Activated naive CD8-positive, alpha-beta T cell treated with anti-CD3 and anti-CD28 coated beads, Interleukin-2, amount 50 U/mL, for 24 hours (primary cell): ENCODE measurements at regions not wholly inside any gene's neighbourhood (a gene's known extent, or its start where the extent isn't known, plus 50 kb on each side); places are given as distances from the start of the nearest gene placed in this dataset.

ENCODE experiments used
- ATAC-seq: fragments of 150-1000 bp; cut with Tn5 transposase; one replicate; pipeline ENCODE4 v1.10.0; 2021
- DNase-seq: peaks from one replicate; pipeline ENCODE4 v3.0.0; 2021
- H3K27ac Mint-ChIP-seq: one replicate; pipeline ENCODE4 v1.8.0; 2021; ENCODE audit warnings: mild to moderate bottlenecking, mixed read lengths
- H3K27me3 Mint-ChIP-seq: one replicate; pipeline ENCODE4 v1.8.0; 2021; ENCODE audit warnings: mixed read lengths
- H3K36me3 Mint-ChIP-seq: one replicate; pipeline ENCODE4 v1.8.0; 2021; ENCODE audit warnings: low read depth, mixed read lengths
- H3K4me1 Mint-ChIP-seq: one replicate; pipeline ENCODE4 v1.8.0; 2021; ENCODE audit warnings: mixed read lengths
- H3K4me3 Mint-ChIP-seq: one replicate; pipeline ENCODE4 v1.8.0; 2021; ENCODE audit warnings: mild to moderate bottlenecking, moderate library complexity, mixed read lengths
- H3K9me3 Mint-ChIP-seq: one replicate; pipeline ENCODE4 v1.8.0; 2021; ENCODE audit warnings: mixed read lengths

DNA sequence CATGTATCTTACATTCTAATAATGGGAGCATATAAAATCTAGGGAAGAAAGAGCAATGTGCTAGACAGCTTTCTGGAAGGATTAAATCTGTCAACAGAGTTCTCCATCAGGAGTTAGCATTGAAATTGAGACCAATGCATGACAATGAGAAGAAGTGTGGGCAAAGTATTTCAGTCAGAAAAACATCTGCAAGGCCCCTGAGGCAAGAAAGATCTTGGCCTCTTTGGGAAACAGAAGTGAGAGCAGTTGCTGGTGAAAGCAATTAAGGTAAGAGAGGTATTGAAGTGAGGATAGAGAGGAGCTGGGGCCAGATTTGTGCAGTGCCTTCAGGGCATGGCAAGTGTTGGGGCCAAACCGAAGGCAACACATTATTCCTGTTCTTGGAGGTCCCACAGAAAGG lies 999.1 kb downstream of the STPG2 start:
- DNase-seq (no peak), ATAC-seq (no peak)
- peaks cover 11% of the 10 kb centered on the region for H3K9me3 Mint-ChIP-seq
- H3K4me1 Mint-ChIP-seq = no peaks in the 10 kb centered on the region
- H3K4me3 Mint-ChIP-seq = no peak overlapping the region
- no peak overlapping the region for H3K27ac Mint-ChIP-seq
- H3K27me3 Mint-ChIP-seq = no peaks in the 10 kb centered on the region
- H3K36me3 Mint-ChIP-seq = no peaks in the 10 kb centered on the region

GRCh38 chr4:97150966-97151365 lies 992.3 kb downstream of the STPG2 start:
- no peak for DNase-seq
- ATAC-seq = no peak
- Mint-ChIP-seq H3K36me3 (no peaks in the 10 kb centered on the region), H3K27me3 (no peaks in the 10 kb centered on the region), H3K27ac (no peak overlapping the region), H3K4me3 (no peak overlapping the region), H3K9me3 (no peaks in the 10 kb centered on the region), H3K4me1 (no peaks in the 10 kb centered on the region)

GRCh38 chr4:97152149-97152548 lies 991.1 kb downstream of the STPG2 start:
- H3K27me3 Mint-ChIP-seq = no peaks in the 10 kb centered on the region
- H3K4me1 Mint-ChIP-seq = no peaks in the 10 kb centered on the region
- DNase-seq = no peak
- H3K27ac Mint-ChIP-seq = no peak overlapping the region
- H3K4me3 Mint-ChIP-seq = no peak overlapping the region
- ATAC-seq = no peak
- no peaks in the 10 kb centered on the region for H3K9me3 Mint-ChIP-seq
- no peaks in the 10 kb centered on the region for H3K36me3 Mint-ChIP-seq

- no peaks in the 10 kb centered on the region for H3K36me3 Mint-ChIP-seq
- no peaks in the 10 kb centered on the region for H3K9me3 Mint-ChIP-seq
- DNase-seq = no peak
- H3K27ac Mint-ChIP-seq = no peak overlapping the region
- no peaks in the 10 kb centered on the region for H3K27me3 Mint-ChIP-seq
- no peak for ATAC-seq
- no peak overlapping the region for H3K4me3 Mint-ChIP-seq
- no peaks in the 10 kb centered on the region for H3K4me1 Mint-ChIP-seq
These were observed 990.2 kb downstream of the STPG2 start for GRCh38 chr4:97153042-97153441.

GRCh38 chr4:97159625-97160024 lies 983.7 kb downstream of the STPG2 start:
- DNase-seq = no peak
- Mint-ChIP-seq H3K9me3 (peaks cover 4% of the 10 kb centered on the region), H3K4me3 (no peak overlapping the region), H3K4me1 (no peaks in the 10 kb centered on the region), H3K36me3 (no peaks in the 10 kb centered on the region), H3K27ac (no peak overlapping the region), H3K27me3 (no peaks in the 10 kb centered on the region)
- no peak for ATAC-seq

- Mint-ChIP-seq H3K4me1 (no peaks in the 10 kb centered on the region), H3K4me3 (no peak overlapping the region), H3K27ac (no peak overlapping the region), H3K27me3 (no peaks in the 10 kb centered on the region), H3K9me3 (peaks cover 15% of the 10 kb centered on the region), H3K36me3 (no peaks in the 10 kb centered on the region)
- no peak for DNase-seq
- ATAC-seq = no peak
These were observed 958.0 kb downstream of the STPG2 start for GRCh38 chr4:97185233-97185632.

DNA sequence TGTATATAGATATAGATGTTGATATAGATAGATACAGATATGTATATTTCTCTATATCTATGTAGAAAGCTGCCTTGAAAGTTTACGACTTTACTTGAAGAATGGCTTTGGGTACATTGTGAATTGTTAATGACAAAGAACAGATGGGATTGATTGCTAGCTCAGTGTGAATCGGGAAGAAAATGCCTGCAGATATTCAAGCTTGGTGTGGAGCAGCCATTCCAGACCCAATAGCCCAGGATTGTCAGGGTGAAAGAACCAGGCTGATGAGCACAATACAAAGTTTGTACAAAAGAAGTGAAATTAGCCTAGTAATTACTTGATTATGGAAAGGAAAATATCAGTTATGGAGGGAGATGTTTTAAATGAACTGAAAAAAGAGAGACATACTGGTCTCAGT lies 946.2 kb downstream of the STPG2 start:
- DNase-seq = no peak
- H3K9me3 Mint-ChIP-seq = no peaks in the 10 kb centered on the region
- H3K4me1 Mint-ChIP-seq = no peaks in the 10 kb centered on the region
- H3K4me3 Mint-ChIP-seq = no peak overlapping the region
- no peak overlapping the region for H3K27ac Mint-ChIP-seq
- H3K36me3 Mint-ChIP-seq = no peaks in the 10 kb centered on the region
- ATAC-seq = no peak
- no peaks in the 10 kb centered on the region for H3K27me3 Mint-ChIP-seq

GRCh38 chr4:97208749-97209148 lies 934.5 kb downstream of the STPG2 start:
- Mint-ChIP-seq H3K4me1 (no peaks in the 10 kb centered on the region), H3K27ac (no peak overlapping the region), H3K36me3 (no peaks in the 10 kb centered on the region), H3K27me3 (no peaks in the 10 kb centered on the region), H3K9me3 (peaks cover 3% of the 10 kb centered on the region), H3K4me3 (no peak overlapping the region)
- DNase-seq (no peak), ATAC-seq (no peak)

GRCh38 chr4:97215409-97215941 lies 927.8 kb downstream of the STPG2 start:
- Mint-ChIP-seq H3K4me1 (no peaks in the 10 kb centered on the region), H3K27ac (no peak overlapping the region), H3K27me3 (no peaks in the 10 kb centered on the region), H3K36me3 (no peaks in the 10 kb centered on the region), H3K4me3 (no peak overlapping the region), H3K9me3 (no peaks in the 10 kb centered on the region)
- no peak for ATAC-seq
- DNase-seq = no peak

DNA sequence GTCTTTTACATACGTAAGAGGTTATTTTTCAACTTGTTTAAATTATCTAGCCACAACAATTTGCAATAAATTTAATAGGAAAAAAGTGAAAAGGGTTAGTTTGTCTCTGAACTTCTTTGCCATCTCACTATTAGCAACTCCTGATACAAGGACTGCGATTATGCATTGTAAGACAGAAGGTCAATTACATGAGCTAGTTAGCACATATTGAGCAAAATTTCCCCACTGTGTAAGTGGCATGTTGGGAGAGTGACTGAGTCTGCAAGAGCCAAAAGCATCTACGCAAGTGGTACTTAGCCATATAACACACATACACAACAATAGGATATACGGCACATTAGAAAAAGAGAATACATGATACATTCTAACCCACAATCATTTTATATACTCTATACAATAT lies 927.2 kb downstream of the STPG2 start:
- Mint-ChIP-seq H3K4me3 (no peak overlapping the region), H3K27ac (no peak overlapping the region)

DNA sequence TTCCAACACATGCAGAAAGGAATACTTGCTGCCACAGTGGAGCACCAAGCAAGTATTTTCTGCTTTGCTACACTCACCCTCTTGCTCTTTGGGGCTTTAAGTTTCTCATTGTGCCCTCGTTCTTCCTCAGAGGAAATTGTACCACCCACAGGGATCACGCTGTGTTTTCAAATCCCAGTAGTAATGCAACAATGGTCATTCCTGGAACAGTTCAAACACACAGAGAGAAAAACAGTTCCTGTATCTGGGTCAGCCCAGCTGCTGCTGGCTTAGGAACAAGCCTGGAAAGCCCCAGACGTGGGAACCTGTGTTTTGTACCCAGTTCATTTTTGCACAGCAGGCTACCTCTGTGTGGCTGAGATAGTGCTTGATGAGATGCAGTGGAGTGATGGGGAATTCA lies 907.8 kb downstream of the STPG2 start:
- H3K4me1 Mint-ChIP-seq = no peaks in the 10 kb centered on the region
- H3K9me3 Mint-ChIP-seq = peaks cover 4% of the 10 kb centered on the region
- H3K4me3 Mint-ChIP-seq = no peak overlapping the region
- ATAC-seq = no peak
- H3K36me3 Mint-ChIP-seq = no peaks in the 10 kb centered on the region
- H3K27me3 Mint-ChIP-seq = no peaks in the 10 kb centered on the region
- H3K27ac Mint-ChIP-seq = no peak overlapping the region
- DNase-seq = no peak

More for the DNA sequence above, 927.2 kb downstream of the STPG2 start:
- no peaks in the 10 kb centered on the region for H3K4me1 Mint-ChIP-seq
- no peaks in the 10 kb centered on the region for H3K36me3 Mint-ChIP-seq
- H3K27me3 Mint-ChIP-seq = no peaks in the 10 kb centered on the region
- H3K9me3 Mint-ChIP-seq = no peaks in the 10 kb centered on the region
- ATAC-seq (no peak), DNase-seq (no peak)

- no peak overlapping the region for H3K4me3 Mint-ChIP-seq
- no peak overlapping the region for H3K27ac Mint-ChIP-seq
- peaks cover 9% of the 10 kb centered on the region for H3K9me3 Mint-ChIP-seq
- no peaks in the 10 kb centered on the region for H3K27me3 Mint-ChIP-seq
- no peaks in the 10 kb centered on the region for H3K36me3 Mint-ChIP-seq
- no peaks in the 10 kb centered on the region for H3K4me1 Mint-ChIP-seq
- DNase-seq (no peak), ATAC-seq (no peak)
These were observed 904.2 kb downstream of the STPG2 start for GRCh38 chr4:97238956-97239666.

DNA sequence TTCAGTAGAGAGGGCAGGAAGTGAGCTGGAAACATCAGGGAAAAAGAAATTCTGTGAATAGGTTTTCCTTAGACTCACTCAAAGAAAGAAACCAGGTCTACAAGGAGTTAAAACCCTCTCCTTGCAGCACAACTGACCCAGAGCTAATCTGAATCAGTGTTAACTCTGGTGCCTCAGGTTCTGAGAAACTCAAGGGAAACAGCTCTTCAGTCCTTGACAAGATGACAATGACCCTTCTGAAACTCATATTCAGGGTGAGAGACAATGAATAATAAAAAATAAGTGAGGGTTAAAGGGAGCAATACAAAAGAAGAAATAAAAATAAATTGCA lies 903.6 kb downstream of the STPG2 start:
- no peak for DNase-seq
- Mint-ChIP-seq H3K36me3 (no peaks in the 10 kb centered on the region), H3K4me3 (no peak overlapping the region)

GRCh38 chr4:97252615-97253154 lies 890.6 kb downstream of the STPG2 start:
- no peak overlapping the region for H3K4me3 Mint-ChIP-seq
- no peaks in the 10 kb centered on the region for H3K36me3 Mint-ChIP-seq

More for the DNA sequence above, 903.6 kb downstream of the STPG2 start:
- ATAC-seq = no peak
- Mint-ChIP-seq H3K27me3 (no peaks in the 10 kb centered on the region), H3K27ac (no peak overlapping the region), H3K9me3 (peaks cover 9% of the 10 kb centered on the region), H3K4me1 (no peaks in the 10 kb centered on the region)

GRCh38 chr4:97262769-97263168 lies 880.5 kb downstream of the STPG2 start:
- Mint-ChIP-seq H3K27ac (no peak overlapping the region), H3K4me1 (no peaks in the 10 kb centered on the region), H3K27me3 (no peaks in the 10 kb centered on the region), H3K4me3 (no peak overlapping the region), H3K9me3 (peaks cover 13% of the 10 kb centered on the region), H3K36me3 (no peaks in the 10 kb centered on the region)
- DNase-seq (no peak), ATAC-seq (no peak)

More at GRCh38 chr4:97252615-97253154, 890.6 kb downstream of the STPG2 start:
- H3K27ac Mint-ChIP-seq = no peak overlapping the region
- ATAC-seq (no peak), DNase-seq (no peak)
- peaks cover 9% of the 10 kb centered on the region for H3K9me3 Mint-ChIP-seq
- H3K27me3 Mint-ChIP-seq = no peaks in the 10 kb centered on the region
- H3K4me1 Mint-ChIP-seq = no peaks in the 10 kb centered on the region
